ENCODE measurements at regions not wholly inside any gene's neighbourhood (a gene's known extent, or its start where the extent isn't known, plus 50 kb on each side); places are given as distances from the start of the nearest gene placed in this dataset.

DNA sequence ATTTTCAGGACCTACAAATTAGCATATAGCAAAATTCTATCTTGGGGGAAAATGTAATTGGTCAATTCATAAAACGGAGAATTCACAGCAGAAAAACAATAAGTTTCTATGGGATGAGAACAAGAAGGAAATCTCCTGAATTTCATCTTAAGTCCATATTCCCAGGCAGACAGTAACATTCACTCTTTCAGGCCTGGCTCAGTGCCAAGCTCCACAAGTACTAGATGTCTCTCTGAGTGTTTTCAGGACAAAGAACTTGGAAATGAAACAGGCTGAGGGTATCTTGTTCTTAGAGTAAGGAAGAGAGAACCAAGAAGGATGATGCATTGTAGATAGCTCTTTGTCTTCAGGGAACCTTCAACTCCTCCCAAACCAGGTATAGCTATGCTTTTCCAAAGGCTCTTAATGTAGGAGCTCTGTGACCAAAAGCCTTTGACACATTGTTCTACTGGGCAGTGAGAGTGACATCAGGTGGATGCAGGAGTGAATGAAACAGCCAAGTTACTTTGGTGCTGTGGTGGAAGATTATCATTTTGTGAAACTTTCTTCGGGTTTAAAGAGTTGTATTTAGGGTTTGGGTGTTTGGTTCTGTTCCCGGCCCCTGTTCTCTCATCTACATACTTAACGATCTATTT is 298.3 kb downstream of the GPATCH2 start:
- H4K20me1 ChIP-seq (ENCODE audit: control insufficient read depth, insufficient read depth, low read depth, low read length), result no peaks in the 10 kb centered on the region
- H3K4me3 ChIP-seq (ENCODE audit: low read length), result no peak overlapping the region
- H3K27ac ChIP-seq (ENCODE audit: low read depth, low read length), result no peak overlapping the region
- H3K9me2 ChIP-seq (replicated peaks; ENCODE audit: control insufficient read depth, low read length), result no peaks in the 10 kb centered on the region
- no peaks in the 10 kb centered on the region for H3K9me3 ChIP-seq (ENCODE audit: control insufficient read depth, insufficient read depth, low read length)
- TF ChIP-seq, protein P1, sequence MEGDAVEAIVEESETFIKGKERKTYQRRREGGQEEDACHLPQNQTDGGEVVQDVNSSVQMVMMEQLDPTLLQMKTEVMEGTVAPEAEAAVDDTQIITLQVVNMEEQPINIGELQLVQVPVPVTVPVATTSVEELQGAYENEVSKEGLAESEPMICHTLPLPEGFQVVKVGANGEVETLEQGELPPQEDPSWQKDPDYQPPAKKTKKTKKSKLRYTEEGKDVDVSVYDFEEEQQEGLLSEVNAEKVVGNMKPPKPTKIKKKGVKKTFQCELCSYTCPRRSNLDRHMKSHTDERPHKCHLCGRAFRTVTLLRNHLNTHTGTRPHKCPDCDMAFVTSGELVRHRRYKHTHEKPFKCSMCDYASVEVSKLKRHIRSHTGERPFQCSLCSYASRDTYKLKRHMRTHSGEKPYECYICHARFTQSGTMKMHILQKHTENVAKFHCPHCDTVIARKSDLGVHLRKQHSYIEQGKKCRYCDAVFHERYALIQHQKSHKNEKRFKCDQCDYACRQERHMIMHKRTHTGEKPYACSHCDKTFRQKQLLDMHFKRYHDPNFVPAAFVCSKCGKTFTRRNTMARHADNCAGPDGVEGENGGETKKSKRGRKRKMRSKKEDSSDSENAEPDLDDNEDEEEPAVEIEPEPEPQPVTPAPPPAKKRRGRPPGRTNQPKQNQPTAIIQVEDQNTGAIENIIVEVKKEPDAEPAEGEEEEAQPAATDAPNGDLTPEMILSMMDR (IDR thresholded peaks at IDR 0.05; ENCODE audit: low read depth, low read length, poor library complexity, severe bottlenecking), result no peak
- TF ChIP-seq EZH2phosphoT487 (IDR thresholded peaks at IDR 0.05; ENCODE audit: borderline replicate concordance, low read length), result no peak
- no peaks in the 10 kb centered on the region for H3K27me3 ChIP-seq (ENCODE audit: control insufficient read depth, low read length)
- no peaks in the 10 kb centered on the region for H3K4me1 ChIP-seq (ENCODE audit: control insufficient read depth, low read length)
- H3K36me3 ChIP-seq (ENCODE audit: control insufficient read depth, low read length), result no peaks in the 10 kb centered on the region
- H3F3A ChIP-seq (ENCODE audit: control insufficient read depth, insufficient read depth), result no peaks in the 10 kb centered on the region
- no peak overlapping the region for H3K4me2 ChIP-seq (ENCODE audit: low read length)
- no peaks in the 10 kb centered on the region for H3K79me2 ChIP-seq (ENCODE audit: control insufficient read depth, low read length)

DNA sequence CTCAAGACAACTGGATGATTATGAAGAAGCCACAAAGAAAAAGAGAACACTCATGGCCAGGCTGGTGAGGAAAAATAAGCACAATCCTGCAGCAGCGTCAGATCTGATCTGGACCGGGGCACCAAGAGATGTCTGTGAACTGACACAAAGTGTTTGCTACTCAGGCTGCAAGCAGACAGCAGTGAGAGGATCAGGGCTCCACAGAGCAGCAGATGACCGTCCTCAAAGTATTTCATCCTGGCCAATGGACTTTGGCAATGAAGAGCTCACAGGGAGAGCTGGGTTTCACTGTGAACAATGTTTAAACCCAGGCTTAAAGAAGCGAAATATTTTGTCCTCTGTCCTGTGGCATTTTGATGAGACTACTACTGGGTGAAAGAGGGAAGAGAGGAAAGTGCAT is 299.2 kb downstream of the GPATCH2 start:
- Histone ChIP-seq H3K4me3 (ENCODE audit: low read length) (no peak overlapping the region), H3K79me2 (ENCODE audit: control insufficient read depth, low read length) (no peaks in the 10 kb centered on the region), H3K27me3 (ENCODE audit: control insufficient read depth, low read length) (no peaks in the 10 kb centered on the region), H3K9me3 (ENCODE audit: control insufficient read depth, insufficient read depth, low read length) (no peaks in the 10 kb centered on the region), H3K4me2 (ENCODE audit: low read length) (no peak overlapping the region), H3K4me1 (ENCODE audit: control insufficient read depth, low read length) (no peaks in the 10 kb centered on the region), H3K36me3 (ENCODE audit: control insufficient read depth, low read length) (no peaks in the 10 kb centered on the region), H3F3A (ENCODE audit: control insufficient read depth, insufficient read depth) (no peaks in the 10 kb centered on the region), H4K20me1 (ENCODE audit: control insufficient read depth, insufficient read depth, low read depth, low read length) (no peaks in the 10 kb centered on the region), H3K9me2 (replicated peaks; ENCODE audit: control insufficient read depth, low read length) (no peaks in the 10 kb centered on the region), H3K27ac (ENCODE audit: low read depth, low read length) (no peak overlapping the region)
- TF ChIP-seq EZH2phosphoT487 (IDR thresholded peaks at IDR 0.05; ENCODE audit: borderline replicate concordance, low read length), result no peak
- TF ChIP-seq, protein P1 (IDR thresholded peaks at IDR 0.05; ENCODE audit: low read depth, low read length, poor library complexity, severe bottlenecking), result no peak

DNA sequence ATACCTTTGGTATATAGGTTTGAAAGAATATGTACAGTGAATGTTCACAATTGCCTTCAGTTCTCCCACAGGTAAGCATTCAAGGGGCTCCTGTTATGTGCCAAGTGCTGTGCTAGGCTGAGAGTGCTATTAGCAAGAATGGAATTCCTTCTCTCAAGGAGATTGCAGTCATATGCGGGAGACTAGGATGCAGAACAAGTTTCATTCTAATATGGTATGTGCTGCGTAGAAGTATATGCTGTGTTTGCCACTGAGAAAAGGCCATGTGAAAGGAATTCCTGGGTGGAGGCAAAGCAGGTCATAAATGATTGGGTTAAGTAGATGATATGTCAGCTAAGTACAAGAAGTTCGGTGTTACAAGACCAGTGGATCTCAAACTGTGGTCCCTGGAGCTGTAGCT is 303.0 kb downstream of the GPATCH2 start:
- Histone ChIP-seq H3K27ac (ENCODE audit: low read depth, low read length) (no peak overlapping the region), H3K9me2 (replicated peaks; ENCODE audit: control insufficient read depth, low read length) (no peaks in the 10 kb centered on the region), H4K20me1 (ENCODE audit: control insufficient read depth, insufficient read depth, low read depth, low read length) (no peaks in the 10 kb centered on the region), H3K36me3 (ENCODE audit: control insufficient read depth, low read length) (no peaks in the 10 kb centered on the region), H3K4me1 (ENCODE audit: control insufficient read depth, low read length) (no peaks in the 10 kb centered on the region), H3F3A (ENCODE audit: control insufficient read depth, insufficient read depth) (no peaks in the 10 kb centered on the region), H3K79me2 (ENCODE audit: control insufficient read depth, low read length) (no peaks in the 10 kb centered on the region), H3K9me3 (ENCODE audit: control insufficient read depth, insufficient read depth, low read length) (no peaks in the 10 kb centered on the region), H3K27me3 (ENCODE audit: control insufficient read depth, low read length) (no peaks in the 10 kb centered on the region), H3K4me2 (ENCODE audit: low read length) (no peak overlapping the region), H3K4me3 (ENCODE audit: low read length) (no peak overlapping the region)
- TF ChIP-seq EZH2phosphoT487 (IDR thresholded peaks at IDR 0.05; ENCODE audit: borderline replicate concordance, low read length), result no peak
- TF ChIP-seq, protein P1 (IDR thresholded peaks at IDR 0.05; ENCODE audit: low read depth, low read length, poor library complexity, severe bottlenecking), result no peak

Data from DOHH2 (cell line).